Activated T-cell treated with anti-CD3 and anti-CD28 coated beads, Interleukin-2, amount 50 U/mL, for 48 hours (primary cell): ENCODE measurements at regions not wholly inside any gene's neighbourhood (a gene's known extent, or its start where the extent isn't known, plus 50 kb on each side); places are given as distances from the start of the nearest gene placed in this dataset.
"Not testable (repeated sequence)": the region's sequence is repeated elsewhere in the genome, so short reads cannot be mapped to it uniquely, and the experiment has no call there.

Experiments
- DNase-seq, 2 experiments: peaks; one replicate each; pipeline ENCODE4 v3.0.0-alpha.2; 2020

DNA sequence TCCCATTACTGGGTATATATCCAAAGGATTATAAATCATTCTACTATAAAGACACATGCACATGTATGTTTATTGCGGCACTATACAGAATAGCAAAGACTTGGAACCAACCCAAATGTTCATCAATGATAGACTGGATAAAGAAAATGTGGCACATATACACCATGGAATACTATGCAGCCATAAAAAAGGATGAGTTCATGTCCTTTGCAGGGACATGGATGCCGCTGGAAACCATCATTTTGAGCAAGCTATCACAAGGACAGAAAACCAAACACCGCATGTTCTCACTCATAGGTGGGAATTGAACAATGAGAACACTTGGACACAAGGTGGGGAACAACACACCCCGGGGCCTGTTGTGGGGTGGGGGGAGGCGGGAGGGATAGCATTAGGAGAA, 57.0 kb upstream of the NEUROD1 start:
- DNase-seq, result not testable (repeated sequence)

DNA sequence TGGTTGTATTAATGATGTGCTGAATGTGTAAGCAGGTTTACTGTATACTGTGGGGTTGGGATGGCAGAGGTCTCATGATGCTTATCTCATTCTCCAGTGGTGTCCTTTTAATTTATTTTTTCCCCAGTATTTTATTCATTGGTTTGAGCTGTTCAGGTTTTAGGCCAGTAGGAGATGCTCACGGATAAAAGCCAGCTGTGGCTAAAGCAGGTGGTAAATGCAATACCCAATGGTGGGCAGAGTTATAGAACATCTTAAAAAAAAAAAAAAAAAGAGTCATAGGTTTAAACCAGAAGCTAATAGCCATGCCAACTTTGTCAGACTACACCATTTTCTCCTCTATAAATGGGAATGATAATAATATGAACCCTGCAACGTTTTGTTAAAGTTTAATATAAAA, 57.8 kb upstream of the NEUROD1 start:
- no peak for DNase-seq

- DNase-seq, result no peak
These were observed 58.2 kb upstream of the NEUROD1 start for GRCh38 chr2:181738563-181738962.

- DNase-seq, result no peak
These were observed 61.4 kb upstream of the NEUROD1 start for GRCh38 chr2:181741756-181742155.

DNA sequence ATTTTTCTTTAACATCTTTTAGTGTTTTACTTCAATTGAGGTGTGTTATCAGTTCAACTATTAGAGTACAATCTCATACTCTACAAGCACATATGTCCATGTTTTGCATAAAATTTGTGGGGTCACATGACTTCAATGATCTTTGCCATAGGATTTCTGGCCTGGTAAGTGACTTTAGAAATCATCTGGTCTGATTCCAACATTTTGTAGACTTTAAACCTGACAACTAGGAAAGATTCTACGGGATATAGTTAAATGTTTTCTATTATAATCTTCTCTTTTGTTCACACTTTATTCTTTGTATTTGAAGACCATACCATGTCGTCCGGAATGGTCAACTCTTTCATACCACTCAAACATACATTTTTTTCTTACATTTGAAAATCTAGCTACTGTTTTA, 62.0 kb upstream of the NEUROD1 start:
- DNase-seq, result no peak

DNA sequence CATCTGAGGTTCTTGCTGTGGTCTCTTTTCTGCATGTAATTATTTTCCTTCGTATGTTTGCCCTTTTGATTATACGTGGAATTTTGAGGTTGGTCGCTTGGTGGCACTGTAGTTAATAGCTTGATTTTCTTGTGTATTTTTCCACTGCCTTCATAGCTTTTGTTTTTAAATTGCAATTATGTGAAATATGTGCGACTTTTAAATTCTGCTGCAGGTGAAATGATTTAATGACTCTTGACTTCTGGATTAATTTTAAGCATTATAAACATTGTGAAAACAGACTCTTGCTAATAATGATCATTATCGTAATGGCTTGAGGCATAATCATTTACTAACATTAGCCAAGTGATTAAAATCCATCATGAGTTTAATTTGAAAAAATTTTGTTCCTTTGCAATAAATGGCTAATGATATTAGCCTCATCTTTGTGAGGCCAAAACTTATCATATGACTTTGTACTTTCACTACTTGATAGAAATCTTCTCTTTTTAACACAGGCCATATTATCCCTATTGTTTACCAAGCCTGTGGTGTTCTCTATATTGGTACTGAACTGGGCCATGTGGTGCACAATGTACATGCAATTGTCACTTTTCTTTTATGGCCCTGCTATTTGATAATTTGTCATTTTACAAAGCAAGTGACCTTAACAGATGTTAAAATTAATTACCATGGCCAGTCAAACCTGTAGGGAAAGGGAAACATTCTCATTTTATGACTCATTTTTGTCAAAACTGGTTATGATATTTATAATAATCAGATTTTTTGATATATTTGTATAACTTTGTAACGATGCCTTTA, 62.8 kb upstream of the NEUROD1 start:
- peak; percentile 29 to 38 for DNase-seq

- DNase-seq, result no peak
These were observed 63.4 kb upstream of the NEUROD1 start for GRCh38 chr2:181743723-181744031.

- DNase-seq, result no peak
These were observed 65.7 kb upstream of the NEUROD1 start for GRCh38 chr2:181745796-181746540.

DNA sequence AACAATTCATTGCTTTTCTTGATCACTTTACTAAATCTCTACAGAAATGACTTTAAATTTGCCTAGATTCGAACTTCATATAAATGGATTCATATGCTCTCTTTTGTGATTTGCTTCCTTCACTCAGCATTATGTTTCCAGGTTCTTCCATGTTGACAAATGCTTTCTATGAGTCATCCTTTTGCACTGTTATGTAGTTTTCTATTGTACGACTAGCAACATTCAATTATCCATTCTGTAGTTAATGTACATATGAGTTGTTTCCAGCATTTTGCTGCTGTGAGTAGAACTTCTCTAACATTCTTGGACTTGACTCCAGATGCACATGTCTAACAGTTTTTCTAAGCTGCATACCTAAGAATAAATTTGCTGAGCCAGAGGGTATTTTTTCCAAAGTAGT, 66.5 kb upstream of the NEUROD1 start:
- no peak for DNase-seq

DNA sequence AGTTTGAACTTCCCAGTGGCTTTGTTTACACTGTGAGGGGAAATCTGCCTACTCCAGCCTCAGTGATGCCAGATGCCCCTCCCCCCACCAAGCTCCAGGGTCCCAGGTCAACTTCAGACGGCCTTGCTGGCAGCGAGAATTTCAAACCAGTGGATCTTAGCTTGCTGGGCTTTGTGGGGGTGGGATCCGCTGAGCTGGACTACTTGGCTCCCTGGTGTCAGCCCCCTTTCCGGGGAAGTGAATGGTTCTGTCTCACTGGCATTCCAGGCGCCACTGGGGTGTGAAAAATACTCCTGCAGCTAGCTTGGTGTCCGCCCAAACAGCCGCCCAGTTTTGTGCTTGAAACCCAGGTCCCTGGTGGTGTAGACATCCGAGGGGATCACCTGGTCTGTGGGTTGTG, 70.0 kb upstream of the NEUROD1 start:
- DNase-seq, result no peak

DNA sequence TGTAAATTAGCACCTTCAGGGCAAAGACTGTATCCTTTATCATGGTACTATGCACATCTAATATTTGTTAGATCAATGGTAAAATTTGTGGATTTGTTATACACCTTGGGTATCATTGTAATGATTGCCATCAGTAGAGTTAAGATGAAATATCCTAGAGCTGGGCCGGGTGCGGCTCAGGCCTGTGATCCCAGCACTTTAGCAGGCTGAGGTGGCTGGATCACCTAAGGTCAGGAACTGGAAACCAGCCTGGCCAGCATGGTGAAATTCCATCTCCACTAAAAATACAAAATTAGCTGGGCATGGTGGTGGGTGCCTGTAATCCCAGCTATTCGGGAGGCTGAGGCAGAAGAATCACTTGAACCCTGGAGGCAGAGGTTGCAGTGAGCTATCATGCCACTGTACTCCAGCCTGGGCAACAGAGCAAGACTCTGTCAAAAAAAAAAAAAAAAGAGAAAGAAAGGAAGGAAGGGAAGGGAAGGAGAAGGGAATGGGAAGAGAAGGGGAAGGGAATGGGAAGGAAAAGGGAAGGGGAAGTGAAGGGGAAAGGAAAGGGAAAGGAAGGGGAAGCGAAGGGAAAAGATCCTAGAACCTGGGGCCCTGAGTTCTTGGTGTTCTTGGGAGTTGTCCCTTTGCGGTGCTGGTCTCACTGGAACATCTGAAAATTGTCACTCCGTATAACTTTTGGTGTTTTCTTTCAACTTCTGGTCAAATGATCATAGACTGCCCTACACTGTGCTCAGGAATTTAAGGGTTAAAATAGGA, 71.1 kb upstream of the NEUROD1 start:
- no peak for DNase-seq

GRCh38 chr2:181752301-181752700, 72.0 kb upstream of the NEUROD1 start:
- no peak for DNase-seq

- no peak for DNase-seq
These were observed 73.4 kb upstream of the NEUROD1 start for GRCh38 chr2:181753686-181754085.

- no peak for DNase-seq
These were observed 73.8 kb upstream of the NEUROD1 start for GRCh38 chr2:181754105-181754504.

DNA sequence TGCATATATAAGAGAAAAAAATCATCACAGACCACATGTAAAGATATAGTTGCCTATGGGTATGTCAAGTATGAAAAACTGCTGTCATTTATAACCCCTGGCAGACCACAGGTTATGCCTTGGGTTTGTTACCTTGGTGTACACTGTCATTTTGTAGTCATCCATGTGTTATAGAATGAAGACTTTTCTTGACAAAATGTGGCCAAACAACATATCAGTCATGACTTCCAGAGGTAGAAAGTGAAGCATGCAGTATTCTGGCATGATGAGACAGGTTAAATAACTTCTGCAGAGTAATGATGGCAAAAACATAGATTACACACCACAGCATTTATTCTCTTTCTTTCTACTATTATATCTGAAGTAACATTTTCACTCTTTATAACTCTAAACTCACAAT, 74.9 kb upstream of the NEUROD1 start:
- DNase-seq, result no peak

DNA sequence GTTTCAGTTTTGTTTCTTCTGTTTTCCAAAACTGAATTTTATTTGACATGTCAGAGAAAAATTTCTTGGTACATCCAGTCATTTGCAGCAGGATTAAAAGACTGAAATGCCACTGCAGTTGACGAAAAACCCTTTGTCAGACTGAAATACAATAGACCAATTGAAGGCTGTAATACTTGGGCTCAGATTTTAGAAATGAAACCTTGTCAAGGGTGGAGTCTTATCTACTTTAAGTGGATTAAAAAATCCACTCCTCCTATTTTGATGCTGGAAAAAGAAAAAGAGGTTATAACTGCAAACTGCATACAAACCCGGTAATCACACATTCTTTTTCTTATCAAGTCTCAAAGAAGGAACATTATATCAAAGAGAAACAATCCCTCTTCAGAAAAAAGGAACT, 80.2 kb upstream of the NEUROD1 start:
- DNase-seq, result no peak

GRCh38 chr2:181761175-181761574, 80.9 kb upstream of the NEUROD1 start:
- DNase-seq, result no peak

DNA sequence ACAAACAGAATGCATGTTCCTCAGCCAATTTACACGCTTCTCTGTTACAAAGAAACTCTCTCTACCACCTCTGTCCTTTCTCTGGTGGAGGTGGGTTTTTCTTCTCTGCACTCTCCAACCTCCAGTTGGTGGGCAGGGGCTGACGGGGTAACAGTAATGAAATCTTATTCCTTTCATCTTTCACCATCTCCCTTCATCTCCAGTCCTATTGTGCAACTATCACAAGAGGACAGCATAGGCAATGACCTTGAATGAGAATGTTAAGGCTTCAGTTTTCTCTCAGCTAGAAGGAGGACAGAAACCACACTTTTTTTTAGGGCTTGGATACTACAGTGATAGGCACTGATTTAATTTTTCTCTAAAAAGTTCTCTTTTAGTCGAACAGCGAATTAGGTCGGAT, 81.7 kb upstream of the NEUROD1 start:
- no peak for DNase-seq

- DNase-seq, result no peak
These were observed 82.5 kb upstream of the NEUROD1 start for GRCh38 chr2:181762848-181763247.

DNA sequence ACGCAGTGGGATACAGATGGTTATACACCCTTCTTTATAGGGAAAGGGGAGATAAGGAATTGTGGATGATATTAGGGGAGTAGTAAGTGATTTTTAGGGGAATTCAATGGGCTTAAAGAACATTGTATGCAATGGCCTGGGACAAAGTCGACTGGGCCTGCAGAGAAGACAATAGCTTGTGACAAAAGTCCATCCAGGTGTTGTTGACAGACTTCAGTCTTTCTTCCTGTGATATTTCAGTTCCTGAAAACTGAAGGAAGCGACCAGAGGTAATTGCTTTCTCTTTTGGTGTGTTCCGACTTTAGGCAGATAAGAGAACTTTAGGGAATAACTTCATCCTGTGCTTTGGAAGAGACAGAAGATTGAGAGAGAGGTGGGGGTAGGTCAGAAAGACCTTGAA, 83.1 kb upstream of the NEUROD1 start:
- DNase-seq, result no peak

DNA sequence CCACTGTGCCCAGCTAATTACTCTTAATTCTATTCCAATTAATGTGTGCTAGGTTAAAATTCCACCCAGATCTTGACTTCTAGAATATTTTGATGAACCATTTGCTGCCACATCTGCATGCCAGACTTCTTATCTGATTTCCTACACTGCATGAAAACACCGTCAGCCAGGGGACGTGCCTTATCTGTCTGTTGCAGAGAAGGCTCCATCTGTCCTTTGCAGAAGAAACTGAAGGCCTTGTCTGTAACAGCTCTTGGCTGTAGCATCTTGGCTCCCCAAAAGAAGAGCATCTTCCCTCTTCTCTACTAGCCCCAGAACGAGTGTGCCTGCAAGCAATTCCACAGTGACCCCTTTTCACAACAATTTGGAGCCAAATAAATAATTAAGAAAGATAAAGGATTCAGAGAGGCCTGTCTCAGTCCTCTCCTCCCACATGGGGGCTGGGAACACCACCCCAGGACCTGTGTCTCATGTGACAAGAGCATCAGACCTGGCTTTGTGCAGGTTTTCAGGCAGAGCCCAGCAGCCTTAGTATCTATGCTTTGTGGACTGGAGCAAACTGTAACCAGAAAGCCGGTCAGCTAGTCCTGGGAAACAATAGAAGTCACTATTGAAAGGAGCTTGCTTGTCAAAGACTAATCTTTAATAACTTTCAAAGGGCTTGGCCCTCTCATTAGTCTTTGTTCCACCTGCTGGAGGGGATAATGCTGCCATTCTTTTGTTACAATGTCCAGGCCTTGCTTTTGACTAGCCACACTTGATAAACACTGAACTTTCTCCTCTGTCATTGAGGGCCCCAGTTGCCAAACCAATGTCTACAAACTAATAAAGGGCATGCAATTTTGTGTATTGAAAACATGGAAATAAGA, 84.0 kb upstream of the NEUROD1 start:
- no peak for DNase-seq

- DNase-seq, result no peak
These were observed 85.8 kb upstream of the NEUROD1 start for GRCh38 chr2:181766129-181766528.

- no peak for DNase-seq
These were observed 89.8 kb upstream of the NEUROD1 start for GRCh38 chr2:181770150-181770549.
